Natural killer cell treated with Interleukin-12 subunit alpha and Interleukin-12 subunit beta and Interleukin-15 and Interleukin-18, amount 100 ng/mL, for 72 hours (primary cell): ENCODE measurements at regions not wholly inside any gene's neighbourhood (a gene's known extent, or its start where the extent isn't known, plus 50 kb on each side); places are given as distances from the start of the nearest gene placed in this dataset.

Source experiments
- ATAC-seq, 2 donors: fragments of 150-1000 bp; cut with Tn5 transposase in 1 of 2; sonication (Bioruptor Pico), chemical (Tn5 transposase) in 1 of 2; 2 replicates each; pipeline ENCODE4 v1.10.0; 2021
- DNase-seq: peaks from one replicate; pipeline ENCODE4 v3.0.0; 2022; ENCODE audit warnings: low spot score
- H3K27ac Mint-ChIP-seq, 2 donors: 1 replicate in 1 of 2; 2 replicates in 1 of 2; pipeline ENCODE4 v1.8.0; 2022; ENCODE audit warnings: mixed read lengths in 2 of 2, mild to moderate bottlenecking in 1 of 2, moderate library complexity in 1 of 2
- H3K27me3 Mint-ChIP-seq, 2 donors: 1 replicate in 1 of 2; 2 replicates in 1 of 2; pipeline ENCODE4 v1.8.0; 2022; ENCODE audit warnings: mixed read lengths in 2 of 2
- H3K36me3 Mint-ChIP-seq: one replicate; pipeline ENCODE4 v1.8.0; 2022; ENCODE audit warnings: mixed read lengths
- H3K4me1 Mint-ChIP-seq, 2 donors: 1 replicate in 1 of 2; 2 replicates in 1 of 2; pipeline ENCODE4 v1.8.0; 2022; ENCODE audit warnings: low read depth in 2 of 2, mixed read lengths in 2 of 2, mild to moderate bottlenecking in 1 of 2
- H3K4me3 Mint-ChIP-seq: one replicate; pipeline ENCODE4 v1.8.0; 2022; ENCODE audit warnings: mixed read lengths
- H3K9me3 Mint-ChIP-seq: 2 replicates; pipeline ENCODE4 v1.8.0; 2022; ENCODE audit warnings: mixed read lengths

GRCh38 chr16:85380002-85380395 lies 233.1 kb upstream of the GSE1 start:
- Mint-ChIP-seq H3K27ac (no peak overlapping the region), H3K9me3 (peaks cover 4% of the 10 kb centered on the region), H3K36me3 (no peaks in the 10 kb centered on the region), H3K27me3 (peaks cover 16 to 25% of the 10 kb centered on the region in 2 donors), H3K4me3 (no peak overlapping the region), H3K4me1 (peaks cover 4 to 5% of the 10 kb centered on the region in 2 donors)
- ATAC-seq, result no peak
- no peak for DNase-seq

DNA sequence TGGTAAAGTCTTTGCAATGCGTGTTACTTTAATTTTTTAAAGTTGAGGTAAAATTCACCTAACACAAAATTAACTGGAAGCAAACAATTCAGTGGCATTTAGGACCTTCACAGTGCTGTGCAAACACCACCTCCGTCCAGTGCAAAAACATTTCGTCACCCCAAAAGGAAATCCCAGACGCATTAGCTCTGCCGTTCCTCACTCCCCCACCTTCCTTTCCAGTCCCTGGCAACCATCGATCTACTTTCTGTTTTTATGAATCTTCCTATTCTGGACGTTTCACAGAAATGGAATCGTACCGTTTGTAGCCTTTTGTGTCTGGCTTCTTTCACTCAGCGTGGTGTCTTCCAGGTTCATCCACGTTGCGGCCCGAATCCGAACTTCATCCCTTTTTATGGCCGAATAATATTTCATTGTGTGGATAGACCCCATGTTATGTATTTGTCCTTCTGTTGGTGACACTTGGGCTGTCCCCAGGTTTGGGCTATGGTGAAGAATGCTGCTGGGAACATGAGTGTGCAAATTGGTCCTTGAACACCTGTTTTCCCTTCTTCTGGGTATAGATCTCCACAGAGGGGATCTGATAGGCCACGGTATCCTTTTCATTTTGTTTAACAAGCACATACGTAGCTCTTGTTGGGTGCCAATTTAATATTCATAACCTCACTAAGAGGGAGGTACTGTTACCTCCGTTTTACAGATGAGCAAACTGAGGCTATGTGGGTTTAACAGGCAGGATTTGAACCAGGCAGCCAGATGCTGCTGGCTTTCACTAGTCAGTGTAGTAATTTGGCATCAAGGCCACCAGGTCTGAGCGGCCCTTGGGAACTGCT lies 232.0 kb upstream of the GSE1 start:
- peaks cover 4% of the 10 kb centered on the region for H3K9me3 Mint-ChIP-seq
- no peak overlapping the region for H3K27ac Mint-ChIP-seq
- H3K36me3 Mint-ChIP-seq, result no peaks in the 10 kb centered on the region
- peaks cover 16 to 25% of the 10 kb centered on the region in 2 donors for H3K27me3 Mint-ChIP-seq
- peaks cover 4 to 5% of the 10 kb centered on the region in 2 donors for H3K4me1 Mint-ChIP-seq
- H3K4me3 Mint-ChIP-seq, result no peak overlapping the region
- ATAC-seq (no peak), DNase-seq (no peak)

DNA sequence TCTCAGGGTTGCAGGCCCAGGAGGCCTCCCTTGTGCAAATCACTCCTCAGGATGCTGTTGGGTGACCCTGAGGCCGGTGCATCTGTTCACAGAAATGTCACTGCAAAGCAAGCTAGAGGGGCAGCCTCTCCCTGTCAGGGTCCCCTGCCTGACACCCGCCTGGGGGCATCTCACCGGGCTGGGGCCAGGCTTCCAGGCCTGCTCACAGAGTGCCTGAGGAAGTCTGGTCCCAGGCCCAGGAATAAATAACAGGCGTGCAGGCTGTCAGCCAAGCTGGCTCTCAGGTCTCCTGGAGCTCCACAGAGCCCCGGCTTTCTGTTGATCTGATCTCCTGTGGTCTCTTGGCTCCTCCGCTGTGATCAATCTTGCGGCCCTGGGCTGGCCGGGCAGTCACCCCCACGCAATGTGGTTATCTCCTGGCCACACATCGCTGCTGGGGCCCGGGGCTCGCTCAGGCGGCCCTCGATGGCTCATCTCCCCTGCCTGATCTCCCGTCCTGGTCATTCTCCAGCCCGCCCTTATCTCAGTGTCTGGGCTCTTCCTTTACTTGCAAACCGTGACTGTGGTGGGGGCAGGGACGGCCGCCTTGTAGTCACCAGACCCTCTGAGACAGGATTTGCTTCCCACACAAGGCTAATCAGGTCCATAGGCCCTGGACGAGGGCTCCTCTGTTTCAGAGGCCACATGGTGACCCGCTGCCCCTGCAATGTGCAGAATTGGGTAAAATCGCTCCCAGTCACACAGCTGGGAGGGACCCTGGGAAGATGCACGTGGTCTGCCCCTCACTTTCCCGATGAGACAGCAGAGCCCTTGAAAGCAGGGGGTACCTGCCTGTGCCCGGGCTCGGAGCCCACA lies 231.2 kb upstream of the GSE1 start:
- Mint-ChIP-seq H3K4me3 (no peak overlapping the region), H3K36me3 (no peaks in the 10 kb centered on the region), H3K27me3 (peaks cover 16 to 25% of the 10 kb centered on the region in 2 donors)

DNA sequence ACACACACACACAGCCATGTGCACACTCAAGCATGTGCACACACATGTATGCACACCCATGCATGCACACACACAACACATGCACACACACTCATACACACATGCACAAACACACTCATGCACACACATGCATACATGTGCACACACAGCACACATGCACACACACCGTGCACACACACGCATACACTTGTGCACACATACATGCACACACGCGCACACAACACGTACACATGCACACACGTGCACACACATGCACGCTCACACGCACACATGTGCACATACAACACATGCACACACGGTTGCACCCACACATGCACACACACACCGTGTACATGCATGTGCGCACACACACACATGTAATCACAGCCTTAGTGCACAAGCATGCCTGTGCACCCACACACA lies 230.4 kb upstream of the GSE1 start:
- H3K4me1 Mint-ChIP-seq, result peaks cover 4 to 5% of the 10 kb centered on the region in 2 donors
- ATAC-seq (no peak), DNase-seq (no peak)
- no peak overlapping the region for H3K27ac Mint-ChIP-seq
- H3K27me3 Mint-ChIP-seq, result peaks cover 17 to 30% of the 10 kb centered on the region in 2 donors
- no peaks in the 10 kb centered on the region for H3K36me3 Mint-ChIP-seq
- H3K4me3 Mint-ChIP-seq, result no peak overlapping the region
- H3K9me3 Mint-ChIP-seq, result peaks cover 4% of the 10 kb centered on the region

More for the DNA sequence above, 231.2 kb upstream of the GSE1 start:
- Mint-ChIP-seq H3K27ac (no peak overlapping the region), H3K9me3 (peaks cover 4% of the 10 kb centered on the region), H3K4me1 (peaks cover 4 to 5% of the 10 kb centered on the region in 2 donors)
- ATAC-seq (no peak), DNase-seq (no peak)

DNA sequence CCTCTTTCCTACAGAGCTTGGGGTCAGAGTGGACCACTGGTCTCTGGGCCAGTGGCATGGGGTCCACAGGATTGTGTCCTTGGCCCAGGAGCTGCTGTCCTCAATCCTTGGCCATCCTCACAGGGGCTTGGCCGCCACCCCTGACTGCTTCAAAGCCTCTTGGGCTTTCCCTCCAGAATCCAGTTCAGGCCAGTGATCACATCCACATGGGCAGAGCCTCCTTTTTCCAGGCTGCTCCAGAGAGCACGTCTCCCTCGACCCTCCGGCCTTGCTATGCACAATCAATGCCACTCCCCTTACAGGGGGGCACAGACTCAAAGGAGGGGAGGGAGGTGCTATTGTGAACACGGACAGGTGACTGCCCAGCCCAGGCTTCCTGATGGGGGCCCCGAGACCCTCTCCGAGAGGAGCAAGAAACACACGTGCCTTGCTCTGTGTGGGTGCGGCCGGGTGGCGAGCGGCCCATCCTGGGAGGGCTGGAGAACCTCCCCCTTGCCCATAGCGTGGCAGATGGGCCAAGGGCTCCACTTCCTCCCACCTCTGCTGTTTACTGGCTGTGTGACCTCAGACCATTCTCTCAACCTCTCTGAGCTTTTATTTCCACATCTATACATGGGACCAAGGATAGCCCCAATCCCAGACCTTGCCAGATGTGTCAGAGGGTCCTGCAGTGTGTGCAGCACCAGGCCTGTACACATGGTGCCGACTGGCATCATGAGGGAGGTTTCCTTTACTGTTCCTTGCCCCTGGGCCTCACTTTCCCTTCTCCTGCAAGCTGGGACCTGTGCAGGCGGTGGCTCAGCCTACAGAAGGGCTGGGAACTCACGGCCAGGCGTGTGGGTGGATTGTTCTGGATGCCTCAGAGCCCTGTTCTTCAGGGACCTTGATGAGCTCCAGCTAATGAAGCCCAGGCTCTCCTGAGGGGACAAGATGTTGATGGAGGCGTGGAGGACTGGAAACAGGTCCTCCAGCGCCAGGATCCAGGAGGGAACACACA lies 229.0 kb upstream of the GSE1 start:
- Mint-ChIP-seq H3K4me3 (no peak overlapping the region), H3K27me3 (peaks cover 18 to 29% of the 10 kb centered on the region in 2 donors), H3K36me3 (no peaks in the 10 kb centered on the region), H3K27ac (no peak overlapping the region), H3K9me3 (peaks cover 4% of the 10 kb centered on the region), H3K4me1 (peaks cover 4 to 5% of the 10 kb centered on the region in 2 donors)
- ATAC-seq (no peak), DNase-seq (no peak)

GRCh38 chr16:85384833-85385462 lies 228.2 kb upstream of the GSE1 start:
- H3K4me1 Mint-ChIP-seq, result peaks cover 4 to 5% of the 10 kb centered on the region in 2 donors
- peaks cover 4% of the 10 kb centered on the region for H3K9me3 Mint-ChIP-seq
- H3K36me3 Mint-ChIP-seq, result no peaks in the 10 kb centered on the region
- H3K27me3 Mint-ChIP-seq, result peaks cover 20 to 26% of the 10 kb centered on the region in 2 donors
- no peak for ATAC-seq
- H3K27ac Mint-ChIP-seq, result no peak overlapping the region
- DNase-seq, result peak; percentile 45
- no peak overlapping the region for H3K4me3 Mint-ChIP-seq

- Mint-ChIP-seq H3K4me3 (no peak overlapping the region), H3K36me3 (no peaks in the 10 kb centered on the region), H3K27me3 (peaks cover 20 to 26% of the 10 kb centered on the region in 2 donors), H3K4me1 (peaks cover 4 to 5% of the 10 kb centered on the region in 2 donors), H3K9me3 (peaks cover 4% of the 10 kb centered on the region), H3K27ac (no peak overlapping the region)
- DNase-seq, result peak; percentile 52
- no peak for ATAC-seq
Observed at GRCh38 chr16:85385463-85386331, 227.4 kb upstream of the GSE1 start.

GRCh38 chr16:85386467-85387170 lies 226.5 kb upstream of the GSE1 start:
- no peaks in the 10 kb centered on the region for H3K36me3 Mint-ChIP-seq

GRCh38 chr16:85387171-85387507 lies 226.0 kb upstream of the GSE1 start:
- no peaks in the 10 kb centered on the region for H3K36me3 Mint-ChIP-seq
- H3K4me1 Mint-ChIP-seq, result peaks cover 4 to 5% of the 10 kb centered on the region in 2 donors
- H3K27ac Mint-ChIP-seq, result no peak overlapping the region
- ATAC-seq, result no peak
- H3K4me3 Mint-ChIP-seq, result no peak overlapping the region
- peaks cover 4% of the 10 kb centered on the region for H3K9me3 Mint-ChIP-seq
- peak; percentile 38 for DNase-seq
- peaks cover 12 to 19% of the 10 kb centered on the region in 2 donors for H3K27me3 Mint-ChIP-seq

More at GRCh38 chr16:85386467-85387170, 226.5 kb upstream of the GSE1 start:
- no peak overlapping the region for H3K4me3 Mint-ChIP-seq
- H3K9me3 Mint-ChIP-seq, result peaks cover 4% of the 10 kb centered on the region
- ATAC-seq (no peak), DNase-seq (peak; percentile 47)
- peaks cover 4 to 5% of the 10 kb centered on the region in 2 donors for H3K4me1 Mint-ChIP-seq
- no peak overlapping the region for H3K27ac Mint-ChIP-seq
- H3K27me3 Mint-ChIP-seq, result peaks cover 15 to 19% of the 10 kb centered on the region in 2 donors

DNA sequence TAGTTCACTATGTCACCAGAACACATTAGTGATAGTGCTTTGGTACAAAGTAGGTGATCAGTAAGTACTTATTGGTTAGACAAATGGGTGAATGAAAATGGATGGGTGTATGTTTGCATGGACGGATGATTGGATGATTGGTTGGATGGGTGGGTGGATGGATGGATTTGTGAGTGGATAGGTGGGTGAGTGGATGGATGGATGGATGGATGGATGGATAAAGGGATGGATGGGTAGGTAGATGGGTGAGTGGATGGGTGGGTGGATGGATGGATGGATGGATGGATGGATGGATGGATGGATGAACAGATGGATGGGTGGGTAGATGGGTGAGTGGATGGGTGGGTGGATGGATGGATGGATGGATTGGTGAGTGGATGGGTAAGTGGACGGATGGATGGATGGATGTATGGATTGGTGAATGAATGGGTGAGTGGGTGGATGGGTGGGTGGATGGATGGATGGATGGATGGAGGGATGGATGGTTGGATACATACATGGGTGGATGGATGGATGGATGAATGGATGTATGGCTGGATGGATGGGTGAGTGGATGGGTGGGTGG lies 225.3 kb upstream of the GSE1 start:
- DNase-seq (no peak), ATAC-seq (no peak)
- H3K36me3 Mint-ChIP-seq, result no peaks in the 10 kb centered on the region
- peaks cover 4% of the 10 kb centered on the region in 2 donors for H3K4me1 Mint-ChIP-seq
- H3K27ac Mint-ChIP-seq, result no peak overlapping the region
- peaks cover 4% of the 10 kb centered on the region for H3K9me3 Mint-ChIP-seq
- H3K4me3 Mint-ChIP-seq, result no peak overlapping the region
- H3K27me3 Mint-ChIP-seq, result peaks cover 10 to 18% of the 10 kb centered on the region in 2 donors

- DNase-seq (peak; percentile 56), ATAC-seq (no peak)
Observed at GRCh38 chr16:85389679-85390470, 223.2 kb upstream of the GSE1 start.

More at GRCh38 chr16:85389679-85390470, 223.2 kb upstream of the GSE1 start:
- Mint-ChIP-seq H3K27me3 (peaks cover 9 to 10% of the 10 kb centered on the region in 2 donors), H3K27ac (no peak overlapping the region), H3K36me3 (no peaks in the 10 kb centered on the region), H3K9me3 (no peaks in the 10 kb centered on the region), H3K4me1 (no peaks in the 10 kb centered on the region), H3K4me3 (no peak overlapping the region)
